ENCODE measurements at regions not wholly inside any gene's neighbourhood (a gene's known extent, or its start where the extent isn't known, plus 50 kb on each side); places are given as distances from the start of the nearest gene placed in this dataset.

- Histone ChIP-seq H3K79me2 (ENCODE audit: control insufficient read depth, low read length) (no peaks in the 10 kb centered on the region), H3K36me3 (ENCODE audit: control insufficient read depth, low read length) (no peaks in the 10 kb centered on the region), H4K20me1 (ENCODE audit: control insufficient read depth, insufficient read depth, low read depth, low read length) (no peaks in the 10 kb centered on the region), H3K27ac (ENCODE audit: low read depth, low read length) (no peak overlapping the region), H3K9me2 (replicated peaks; ENCODE audit: control insufficient read depth, low read length) (no peaks in the 10 kb centered on the region), H3K27me3 (ENCODE audit: control insufficient read depth, low read length) (peaks cover 2% of the 10 kb centered on the region; the same call in 1 of the 2 replicates), H3K9me3 (ENCODE audit: control insufficient read depth, insufficient read depth, low read length) (peaks cover 5% of the 10 kb centered on the region; the same call in 1 of the 2 replicates), H3F3A (ENCODE audit: control insufficient read depth, insufficient read depth) (no peaks in the 10 kb centered on the region), H3K4me2 (ENCODE audit: low read length) (no peak overlapping the region), H3K4me1 (ENCODE audit: control insufficient read depth, low read length) (no peaks in the 10 kb centered on the region), H3K4me3 (ENCODE audit: low read length) (no peak overlapping the region)
- TF ChIP-seq EZH2phosphoT487 (IDR thresholded peaks at IDR 0.05; ENCODE audit: borderline replicate concordance, low read length) (no peak), CTCF (IDR thresholded peaks at IDR 0.05; ENCODE audit: low read depth, low read length, poor library complexity, severe bottlenecking) (no peak)
Measured at GRCh38 chr20:5369629-5370028, 52.9 kb upstream of the PROKR2 start.
